NB4 (cell line): ENCODE measurements at regions not wholly inside any gene's neighbourhood (a gene's known extent, or its start where the extent isn't known, plus 50 kb on each side); places are given as distances from the start of the nearest gene placed in this dataset.

Source experiments
- CTCF ChIP-seq: IDR thresholded peaks from one replicate; pipeline ENCODE4 v1.5.1; 2012; ENCODE audit warnings: low read depth, low read length
- MAX ChIP-seq: IDR thresholded peaks from 2 replicates; pipeline ENCODE4 v1.6.1; 2011; ENCODE audit warnings: low read depth, low read length
- POLR2A ChIP-seq: IDR thresholded peaks from 2 replicates; pipeline ENCODE4 v1.6.1; 2011; ENCODE audit warnings: mild to moderate bottlenecking; ENCODE audit not compliant: insufficient read length; ENCODE audit errors: extremely low read depth

- TF ChIP-seq CTCF = no peak
- no peak for TF ChIP-seq POLR2A
- TF ChIP-seq MAX = no peak
Observed at GRCh38 chr11:43217849-43218248, 93.9 kb upstream of the API5 start.
